Parathyroid adenoma (tissue), 2 donors: ENCODE measurements at regions not wholly inside any gene's neighbourhood (a gene's known extent, or its start where the extent isn't known, plus 50 kb on each side); places are given as distances from the start of the nearest gene placed in this dataset.

Experiments used
- H2AFZ ChIP-seq: fragments of 300-600 bp; sonication (generic); one replicate; pipeline ENCODE4 v1.7.0; 2017; ENCODE audit warnings: antibody characterized with exemption, mild to moderate bottlenecking
- H3K27ac ChIP-seq: fragments of 300-600 bp; sonication (generic); one replicate; pipeline ENCODE4 v1.7.0; 2017
- H3K27me3 ChIP-seq: fragments of 300-600 bp; sonication (generic); one replicate; pipeline ENCODE4 v1.7.0; 2017; ENCODE audit warnings: low read length; ENCODE audit not compliant: control insufficient read depth, insufficient read depth
- H3K36me3 ChIP-seq: fragments of 300-600 bp; sonication (generic); one replicate; pipeline ENCODE4 v1.7.0; 2017; ENCODE audit warnings: low read length; ENCODE audit not compliant: control insufficient read depth, insufficient read depth
- H3K4me1 ChIP-seq: fragments of 300-600 bp; sonication (generic); one replicate; pipeline ENCODE4 v1.7.0; 2017; ENCODE audit warnings: control low read depth
- H3K4me2 ChIP-seq: fragments of 300-600 bp; sonication (generic); one replicate; pipeline ENCODE4 v1.7.0; 2017; ENCODE audit warnings: low read length
- H3K4me3 ChIP-seq: fragments of 300-600 bp; sonication (generic); one replicate; pipeline ENCODE4 v1.7.0; 2017; ENCODE audit warnings: low read depth, low read length
- H3K79me2 ChIP-seq: fragments of 300-600 bp; sonication (generic); one replicate; pipeline ENCODE4 v1.7.0; 2017; ENCODE audit warnings: control low read depth
- H3K9ac ChIP-seq: fragments of 300-600 bp; sonication (generic); one replicate; pipeline ENCODE4 v1.7.0; 2017; ENCODE audit warnings: mild to moderate bottlenecking
- H3K9me3 ChIP-seq: fragments of 300-600 bp; sonication (generic); one replicate; pipeline ENCODE4 v1.7.0; 2017; ENCODE audit warnings: low read length; ENCODE audit not compliant: control insufficient read depth
- CTCF ChIP-seq: fragments of 300-600 bp; sonication (generic); IDR thresholded peaks from one replicate; pipeline ENCODE4 v1.7.0; 2017; ENCODE audit warnings: antibody characterized with exemption, mild to moderate bottlenecking
- donor health status: primary hyperparathyroidism.

DNA sequence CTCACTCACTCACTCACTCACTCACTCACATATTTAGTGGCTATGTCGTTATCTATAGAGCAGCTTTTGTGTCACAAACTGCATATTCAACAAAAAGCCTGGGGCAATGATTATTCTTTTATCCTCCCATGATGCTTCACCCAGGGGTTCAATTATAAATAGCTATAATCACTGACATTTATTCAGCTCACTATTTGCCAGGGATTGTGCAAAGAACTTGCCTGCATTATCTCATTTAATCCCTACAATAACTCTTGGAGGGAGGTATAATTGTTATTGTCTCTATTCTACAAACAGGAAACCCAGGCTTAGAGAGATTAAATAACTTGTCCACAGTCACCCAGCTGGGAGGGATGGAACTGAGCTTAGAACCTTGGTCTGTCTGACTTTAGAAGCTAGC lies 298.0 kb upstream of the MSX2 start:
- Histone ChIP-seq H3K4me3 (no peak overlapping the region), H3K4me2 (no peak overlapping the region), H3K4me1 (peaks cover 59% of the 10 kb centered on the region), H2AFZ (no peak overlapping the region), H3K27me3 (no peaks in the 10 kb centered on the region), H3K79me2 (no peaks in the 10 kb centered on the region), H3K36me3 (no peaks in the 10 kb centered on the region), H3K27ac (peak overlapping the region; percentile 82), H3K9ac (no peak overlapping the region), H3K9me3 (no peaks in the 10 kb centered on the region)
- no peak for TF ChIP-seq CTCF

DNA sequence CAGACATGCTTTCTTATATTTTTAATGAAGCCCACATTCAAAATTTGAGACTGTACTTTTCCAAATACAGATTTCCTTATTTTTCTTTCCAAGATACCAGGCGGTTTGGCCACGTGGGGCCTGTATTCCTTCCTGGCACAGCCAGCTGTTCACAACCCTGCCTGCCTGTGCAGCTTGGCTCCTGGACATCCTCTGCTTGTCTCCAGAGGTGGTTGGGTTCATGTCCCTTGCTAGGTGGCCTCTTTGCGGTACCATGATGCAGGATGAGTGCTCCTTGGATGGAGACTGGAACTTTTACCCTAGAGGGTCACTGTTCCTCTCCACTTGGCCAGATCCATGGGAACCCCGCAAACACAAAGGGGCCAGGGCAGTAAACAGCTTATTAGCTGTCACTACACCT lies 297.5 kb upstream of the MSX2 start:
- Histone ChIP-seq H3K4me2 (no peak overlapping the region), H3K4me1 (peaks cover 59% of the 10 kb centered on the region), H2AFZ (no peak overlapping the region), H3K36me3 (no peaks in the 10 kb centered on the region), H3K9ac (no peak overlapping the region), H3K9me3 (no peaks in the 10 kb centered on the region), H3K79me2 (no peaks in the 10 kb centered on the region), H3K27ac (no peak overlapping the region), H3K27me3 (no peaks in the 10 kb centered on the region), H3K4me3 (no peak overlapping the region)
- no peak for TF ChIP-seq CTCF

GRCh38 chr5:174427304-174427703 lies 297.1 kb upstream of the MSX2 start:
- no peaks in the 10 kb centered on the region for H3K79me2 ChIP-seq
- peaks cover 55% of the 10 kb centered on the region for H3K4me1 ChIP-seq
- no peak overlapping the region for H3K9ac ChIP-seq
- no peak overlapping the region for H2AFZ ChIP-seq
- TF ChIP-seq CTCF = no peak
- no peak overlapping the region for H3K27ac ChIP-seq
- no peaks in the 10 kb centered on the region for H3K9me3 ChIP-seq
- no peaks in the 10 kb centered on the region for H3K27me3 ChIP-seq
- no peak overlapping the region for H3K4me2 ChIP-seq
- H3K36me3 ChIP-seq = no peaks in the 10 kb centered on the region
- H3K4me3 ChIP-seq = no peak overlapping the region

DNA sequence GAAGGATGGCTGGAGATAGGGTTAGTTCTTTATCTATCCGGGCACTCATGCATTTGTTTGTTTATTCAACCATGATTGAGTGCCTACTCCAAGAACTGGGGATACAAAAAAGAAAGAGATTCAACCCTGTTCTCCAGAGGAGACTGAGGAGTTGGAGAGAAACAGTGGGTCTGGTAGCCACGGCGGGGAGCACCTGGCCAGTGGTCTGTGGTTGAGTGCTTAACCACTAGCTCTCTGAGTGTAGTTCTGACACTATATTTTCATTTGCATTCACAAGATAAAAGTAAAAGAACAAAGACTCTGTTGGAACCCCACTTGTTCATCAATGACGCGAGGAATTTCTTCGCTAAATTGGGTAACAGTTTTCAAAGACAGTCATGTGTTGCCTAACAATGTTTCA lies 295.5 kb upstream of the MSX2 start:
- Histone ChIP-seq H3K36me3 (no peaks in the 10 kb centered on the region), H3K4me1 (peaks cover 40% of the 10 kb centered on the region), H3K4me2 (no peak overlapping the region), H3K27ac (no peak overlapping the region), H3K9me3 (no peaks in the 10 kb centered on the region), H2AFZ (peak overlapping the region; percentile 29), H3K4me3 (no peak overlapping the region), H3K79me2 (no peaks in the 10 kb centered on the region), H3K27me3 (no peaks in the 10 kb centered on the region), H3K9ac (no peak overlapping the region)
- TF ChIP-seq CTCF = no peak

- no peak overlapping the region for H3K4me3 ChIP-seq
- peaks cover 23% of the 10 kb centered on the region for H3K4me1 ChIP-seq
- peak overlapping the region; percentile 78 for H2AFZ ChIP-seq
- H3K4me2 ChIP-seq = no peak overlapping the region
- no peaks in the 10 kb centered on the region for H3K36me3 ChIP-seq
- H3K27me3 ChIP-seq = no peaks in the 10 kb centered on the region
- no peak overlapping the region for H3K9ac ChIP-seq
- peak overlapping the region; percentile 5 for H3K27ac ChIP-seq
- no peak for TF ChIP-seq CTCF
- H3K9me3 ChIP-seq = no peaks in the 10 kb centered on the region
- no peaks in the 10 kb centered on the region for H3K79me2 ChIP-seq
These were observed 293.4 kb upstream of the MSX2 start for GRCh38 chr5:174430940-174431339.
